ENCODE measurements at regions not wholly inside any gene's neighbourhood (a gene's known extent, or its start where the extent isn't known, plus 50 kb on each side); places are given as distances from the start of the nearest gene placed in this dataset.
"Not testable (repeated sequence)": the region's sequence is repeated elsewhere in the genome, so short reads cannot be mapped to it uniquely, and the experiment has no call there.

DNA sequence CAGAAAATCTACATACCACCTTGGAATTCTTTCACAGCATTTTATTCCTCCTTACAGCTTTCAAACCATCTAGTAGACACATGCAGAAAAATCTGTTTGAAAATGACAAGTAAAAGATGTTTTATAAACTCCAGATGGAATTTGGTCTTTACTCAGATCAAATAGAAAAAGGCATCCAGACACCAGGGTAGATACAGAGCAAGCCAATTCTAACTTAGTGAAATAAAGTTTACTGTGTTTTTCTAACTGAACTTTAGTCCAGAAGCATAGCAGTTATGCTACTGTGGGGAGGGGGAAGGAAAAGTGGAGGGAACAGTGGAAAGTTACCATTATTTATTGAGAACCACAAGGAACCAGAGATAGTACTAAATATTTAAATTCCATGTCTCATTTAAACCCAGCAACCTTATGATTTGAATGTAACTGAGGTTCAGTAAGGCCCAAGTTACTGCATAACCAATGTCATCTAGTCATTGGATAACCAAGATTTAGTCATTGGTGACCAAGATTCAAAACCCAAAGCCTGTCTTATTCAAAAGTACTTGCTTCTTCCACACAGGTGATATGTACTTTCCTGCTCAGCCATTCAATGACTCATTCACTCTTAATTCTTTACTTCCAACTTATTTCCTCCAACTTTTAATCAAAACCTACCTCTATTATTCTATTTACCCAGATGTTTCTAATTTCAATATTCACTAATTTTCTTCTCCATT lies 57.7 kb downstream of the RAD51AP2 start:
- no peak for DNase-seq

GRCh38 chr2:17455343-17455742 lies 62.9 kb downstream of the RAD51AP2 start:
- no peak for DNase-seq

GRCh38 chr2:17446191-17446590 lies 72.0 kb downstream of the RAD51AP2 start:
- DNase-seq: not testable (repeated sequence)

DNA sequence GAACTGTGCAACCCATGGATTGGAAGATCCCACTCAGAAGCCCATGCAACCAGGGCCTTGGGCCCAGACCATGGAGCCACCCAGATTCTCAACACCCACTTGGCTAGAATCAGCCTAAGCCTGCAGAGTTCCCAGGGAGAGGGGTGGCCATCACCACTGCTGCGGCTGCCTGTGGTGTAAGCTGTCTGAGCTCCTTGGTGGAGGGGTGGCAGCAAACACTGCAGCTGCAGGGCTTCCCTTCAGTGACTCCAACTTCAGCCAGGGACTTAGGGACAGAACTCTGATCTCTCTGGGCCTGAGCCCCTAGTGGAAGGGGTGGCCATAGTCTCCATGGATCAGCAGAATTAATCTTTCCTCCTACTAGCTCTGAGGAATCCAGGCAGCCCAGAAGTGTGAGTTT lies 72.5 kb downstream of the RAD51AP2 start:
- no peak for DNase-seq

DNA sequence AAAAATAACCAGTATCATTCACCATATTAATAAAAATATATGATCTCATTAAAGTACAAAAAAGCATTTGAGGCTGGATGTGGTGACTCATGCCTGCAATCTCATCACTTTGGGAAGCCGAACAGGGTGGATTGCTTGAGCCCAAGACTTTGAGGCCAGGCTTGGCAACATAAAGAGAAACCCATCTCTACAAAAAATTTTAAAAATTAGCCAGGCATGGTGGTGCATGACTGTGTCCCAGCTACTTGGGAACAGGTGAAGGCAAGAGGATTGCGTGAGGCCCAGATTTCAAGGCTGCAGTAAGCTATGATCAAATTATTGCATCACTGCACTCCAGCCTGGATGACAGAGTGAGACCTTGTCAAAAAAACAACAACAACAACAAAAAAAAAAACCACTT lies 75.9 kb downstream of the RAD51AP2 start:
- DNase-seq: no peak

- no peak for DNase-seq
Measured at GRCh38 chr2:17441790-17442189, 76.5 kb downstream of the RAD51AP2 start.

GRCh38 chr2:17441055-17441771 lies 77.0 kb downstream of the RAD51AP2 start:
- DNase-seq: no peak

DNA sequence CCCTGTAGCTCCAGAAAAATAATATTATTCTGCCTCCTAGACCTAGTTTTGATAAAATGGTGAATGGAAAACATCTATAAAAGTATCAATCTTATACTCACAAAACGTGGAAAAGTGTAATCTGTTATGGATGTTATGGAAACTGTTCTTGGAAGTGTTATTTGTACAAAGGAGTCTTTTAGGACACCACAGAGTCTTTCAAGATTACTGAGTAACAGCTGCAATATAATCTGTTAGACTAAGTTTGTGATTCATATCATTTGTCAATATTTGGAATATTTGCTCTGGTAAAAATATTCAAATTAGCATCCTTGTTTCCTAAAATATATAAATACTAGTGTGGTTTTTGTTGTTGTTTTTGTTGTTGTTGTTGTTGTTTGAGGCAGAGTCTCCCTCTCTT lies 87.9 kb downstream of the RAD51AP2 start:
- DNase-seq: no peak

DNA sequence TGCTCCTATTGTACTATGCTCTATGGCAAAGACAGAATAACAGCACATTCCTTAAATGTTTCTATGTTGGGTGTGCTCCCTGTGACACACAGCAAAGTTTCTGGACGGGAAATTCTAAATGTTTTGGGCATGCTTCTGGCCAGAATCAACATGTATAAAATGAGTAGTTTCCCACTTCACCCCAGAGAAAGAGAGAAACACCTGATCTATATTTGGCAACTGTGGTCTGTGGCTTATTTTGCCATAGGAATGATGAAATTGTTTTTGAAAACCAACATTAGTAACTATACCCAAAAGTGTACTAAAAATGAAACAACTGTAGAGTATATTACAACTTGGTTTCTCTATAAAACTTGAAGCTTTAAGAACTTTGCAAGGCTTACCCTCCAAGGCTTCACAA lies 89.1 kb downstream of the RAD51AP2 start:
- no peak for DNase-seq

- DNase-seq: no peak
Measured at GRCh38 chr2:17427401-17427800, 90.8 kb downstream of the RAD51AP2 start.

DNA sequence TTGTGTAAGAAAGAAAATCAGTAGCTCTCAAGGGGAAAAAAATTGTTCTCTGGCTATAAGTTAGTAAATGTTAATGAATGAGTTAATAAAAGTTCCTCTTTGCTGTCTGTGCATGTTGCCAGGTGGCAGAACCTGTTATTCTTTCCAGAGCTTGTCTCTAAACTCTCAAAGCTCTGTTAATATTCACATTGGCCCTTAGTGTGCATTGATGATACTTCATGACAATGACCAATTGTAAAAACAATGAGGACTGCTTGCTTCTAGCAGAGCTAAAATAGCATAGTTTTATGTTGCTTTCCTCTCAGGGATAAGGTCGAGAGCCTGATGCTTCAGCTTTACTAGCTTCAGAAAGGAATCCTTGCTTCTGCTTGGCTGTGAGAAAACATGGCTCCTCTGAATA lies 91.5 kb downstream of the RAD51AP2 start:
- no peak for DNase-seq

GRCh38 chr2:17422061-17422460 lies 96.2 kb downstream of the RAD51AP2 start:
- DNase-seq: no peak

- DNase-seq: peak in 1 of 2 experiments; percentile 4
Measured at GRCh38 chr2:17416884-17417391, 101.3 kb downstream of the RAD51AP2 start.

DNA sequence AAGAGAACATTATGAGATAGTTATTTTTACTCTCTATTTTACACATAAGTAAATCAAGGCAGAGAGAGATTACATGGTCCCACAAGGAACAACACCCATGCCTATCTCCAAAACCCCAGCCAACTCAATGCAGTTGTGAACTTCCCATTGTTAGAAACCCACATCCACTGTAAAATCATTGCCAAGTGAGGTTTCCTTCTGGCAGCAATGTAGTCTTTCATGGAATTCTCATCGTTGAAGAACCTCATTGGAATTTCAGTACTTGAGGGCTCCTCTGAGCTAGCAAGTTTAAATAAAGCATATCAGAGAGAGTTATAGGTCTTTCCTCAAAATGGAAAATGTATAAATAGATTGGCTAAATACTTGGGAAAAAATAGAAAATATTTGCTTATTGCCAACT lies 105.2 kb downstream of the RAD51AP2 start:
- no peak for DNase-seq

- no peak for DNase-seq
Measured at GRCh38 chr2:17401096-17401495, 117.1 kb downstream of the RAD51AP2 start.

GRCh38 chr2:17398770-17399169 lies 119.5 kb downstream of the RAD51AP2 start:
- DNase-seq: no peak

DNA sequence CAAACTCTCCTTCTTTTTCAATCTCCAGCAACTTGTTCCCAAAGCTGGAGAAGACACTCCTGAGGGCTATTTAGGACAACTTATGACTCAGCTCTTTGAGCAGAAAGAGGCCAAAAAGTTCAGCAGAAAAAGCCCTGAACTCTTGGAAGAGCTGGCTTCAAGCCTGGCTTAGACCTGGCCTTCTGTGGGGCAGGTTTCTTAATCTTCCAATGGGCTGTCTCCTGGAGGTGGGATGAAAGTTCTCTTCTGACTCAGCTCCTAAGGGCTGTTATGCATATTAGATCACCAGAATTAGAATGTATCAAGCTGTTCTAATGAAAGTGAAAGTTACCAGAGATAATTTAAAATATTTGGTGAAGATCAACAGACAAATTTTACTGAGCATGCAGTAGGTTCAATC lies 129.4 kb downstream of the RAD51AP2 start:
- no peak for DNase-seq

DNA sequence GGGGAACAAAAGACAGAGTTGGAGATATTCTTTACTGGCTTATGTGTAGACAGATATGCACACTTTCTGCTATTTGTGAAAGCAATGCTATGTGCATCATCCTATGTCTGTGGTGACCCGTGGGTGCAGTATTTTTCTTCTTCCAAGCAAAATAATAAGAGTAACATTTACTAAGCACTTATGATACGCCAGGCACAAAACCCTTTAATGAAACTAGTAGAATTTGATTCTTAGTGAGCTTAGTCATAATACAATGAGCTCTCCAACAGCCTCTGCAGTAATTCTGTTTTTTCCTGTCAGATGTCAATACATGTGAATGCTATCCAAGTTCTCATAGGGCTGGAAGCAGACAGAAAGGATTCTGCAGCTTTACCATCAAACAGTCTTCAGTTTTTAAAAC lies 130.6 kb downstream of the RAD51AP2 start:
- no peak for DNase-seq

DNA sequence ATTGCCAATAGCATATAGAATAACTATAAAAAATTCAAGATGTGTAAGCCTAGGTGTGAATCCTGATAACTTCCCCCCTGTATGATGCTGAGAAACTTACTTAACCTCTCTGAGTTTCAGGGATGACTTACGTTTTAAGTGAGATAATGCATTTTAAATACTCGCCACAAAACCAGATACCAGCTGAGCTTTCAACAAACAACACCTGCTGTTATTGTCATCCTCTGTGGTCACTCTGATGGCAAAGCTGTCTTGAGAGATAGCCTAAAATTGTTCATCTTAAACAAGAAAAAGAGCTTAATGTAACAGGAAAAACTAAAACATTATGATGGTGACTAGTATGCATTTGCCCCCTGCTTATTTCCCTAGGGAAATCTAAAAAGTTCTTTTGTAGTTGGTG lies 131.5 kb downstream of the RAD51AP2 start:
- DNase-seq: no peak

- no peak for DNase-seq
Measured at GRCh38 chr2:17380003-17380402, 138.2 kb downstream of the RAD51AP2 start.

GRCh38 chr2:17375262-17375661 lies 143.0 kb downstream of the RAD51AP2 start:
- DNase-seq: no peak

DNA sequence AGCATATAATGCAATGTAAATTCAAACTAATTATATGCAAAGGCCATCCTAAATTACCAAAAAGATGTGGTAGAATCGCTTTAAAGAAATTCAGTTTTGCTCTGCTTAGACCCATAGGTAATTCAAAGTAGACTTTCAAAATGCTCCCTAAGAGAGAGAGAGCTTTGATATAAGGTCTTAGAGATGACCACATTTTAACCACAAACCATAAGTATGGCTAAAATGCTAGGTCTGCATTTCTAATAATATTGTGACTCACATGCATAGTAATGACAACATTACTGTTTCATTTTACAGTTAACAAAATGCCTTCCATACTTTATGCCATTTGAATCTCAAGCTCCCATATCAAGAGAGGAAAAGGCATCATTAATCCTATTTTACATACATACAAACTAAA lies 144.5 kb downstream of the RAD51AP2 start:
- no peak for DNase-seq

GRCh38 chr2:17373041-17373440 lies 145.2 kb downstream of the RAD51AP2 start:
- DNase-seq: no peak

GRCh38 chr2:17363846-17364245 lies 154.4 kb downstream of the RAD51AP2 start:
- DNase-seq: peak in 1 of 2 experiments; percentile 53

All from NCI-H446 (cell line).